COLO668 (cell line): ENCODE measurements at regions not wholly inside any gene's neighbourhood (a gene's known extent, or its start where the extent isn't known, plus 50 kb on each side); places are given as distances from the start of the nearest gene placed in this dataset.
"Not testable (repeated sequence)": the region's sequence is repeated elsewhere in the genome, so short reads cannot be mapped to it uniquely, and the experiment has no call there.

Experiments
- DNase-seq: peaks from one replicate; lab custom pipeline; 2025; ENCODE audit not compliant: unreplicated experiment; lab: John Stamatoyannopoulos, UW

DNA sequence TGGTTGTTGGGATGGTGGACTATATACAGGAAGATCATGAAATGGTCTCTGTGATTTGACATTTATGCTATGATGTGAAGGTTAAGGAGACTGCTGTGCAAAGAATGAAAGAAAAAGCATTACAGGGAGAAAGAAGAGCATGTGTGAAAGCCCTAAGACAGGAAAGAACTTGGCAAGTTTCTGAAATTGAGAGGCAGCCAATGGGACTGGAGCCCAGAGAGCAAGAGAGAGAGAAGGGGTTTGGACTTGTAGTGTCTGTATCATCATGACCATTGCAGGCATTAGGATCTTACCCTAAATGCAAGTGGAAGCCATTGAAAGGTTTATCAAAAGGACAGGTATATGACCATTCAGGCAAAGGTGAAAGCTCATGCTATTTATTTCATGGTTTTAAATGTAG is 147.1 kb downstream of the NAA11 start:
- no peak for DNase-seq

DNA sequence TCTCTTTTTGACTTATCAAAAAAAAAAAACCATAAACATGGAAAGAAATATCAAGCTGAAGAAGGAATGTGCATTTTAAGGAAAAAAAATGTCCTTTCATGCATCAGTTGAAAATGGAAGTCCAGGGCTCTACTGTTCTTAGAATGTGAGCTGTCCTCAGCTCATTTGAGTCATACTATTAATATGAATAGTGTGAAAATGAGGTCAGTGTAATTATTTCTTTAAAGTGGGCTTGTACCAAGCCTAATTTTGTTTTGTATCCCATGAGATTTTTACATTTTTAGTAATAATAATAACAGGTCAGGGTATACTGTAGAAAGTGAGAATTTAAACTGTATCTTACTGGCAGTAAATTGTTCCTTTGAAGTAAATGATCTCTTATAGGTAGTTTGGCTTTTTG is 148.5 kb downstream of the NAA11 start:
- no peak for DNase-seq

DNA sequence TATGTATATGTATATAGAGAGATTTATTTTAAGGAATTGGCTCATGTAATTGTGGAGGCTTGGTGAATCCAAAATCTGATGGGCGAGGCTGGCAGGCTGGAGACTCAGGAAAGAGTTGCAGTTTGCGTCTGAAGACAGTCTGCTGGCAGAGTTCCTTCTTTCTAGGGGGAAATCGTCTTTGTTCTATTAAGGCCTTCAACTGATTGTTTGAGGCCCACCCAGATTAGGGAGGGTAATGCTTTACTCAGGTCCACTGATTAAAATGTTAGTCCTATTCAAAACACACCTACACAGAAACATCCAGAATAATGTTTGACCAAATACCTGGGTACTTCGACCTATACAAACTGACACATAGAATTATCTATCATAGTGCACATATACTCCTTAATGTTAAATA is 149.5 kb downstream of the NAA11 start:
- no peak for DNase-seq

DNA sequence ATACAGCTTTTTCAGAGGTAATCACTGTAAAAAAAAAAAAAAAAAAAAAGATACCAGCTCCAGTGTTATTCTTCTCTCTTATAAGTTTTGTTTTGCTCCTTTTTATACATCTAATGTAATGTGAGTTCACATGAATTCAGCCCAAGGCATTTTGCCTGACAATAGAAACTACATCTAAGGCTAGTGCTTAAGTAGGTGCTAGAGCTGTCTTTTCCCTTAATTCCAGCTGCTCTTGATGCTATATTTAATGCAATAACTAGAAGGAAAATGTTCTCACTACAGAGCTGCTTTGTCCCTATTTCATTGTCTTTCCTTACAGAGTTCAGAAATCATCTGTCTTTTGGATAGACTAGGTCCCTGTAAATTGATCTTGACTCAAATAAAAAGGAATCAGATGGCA is 150.1 kb downstream of the NAA11 start:
- DNase-seq, result no peak

GRCh38 chr4:79174490-79175252 is 151.2 kb downstream of the NAA11 start:
- DNase-seq, result no peak

GRCh38 chr4:79173186-79173585 is 152.7 kb downstream of the NAA11 start:
- DNase-seq, result no peak

DNA sequence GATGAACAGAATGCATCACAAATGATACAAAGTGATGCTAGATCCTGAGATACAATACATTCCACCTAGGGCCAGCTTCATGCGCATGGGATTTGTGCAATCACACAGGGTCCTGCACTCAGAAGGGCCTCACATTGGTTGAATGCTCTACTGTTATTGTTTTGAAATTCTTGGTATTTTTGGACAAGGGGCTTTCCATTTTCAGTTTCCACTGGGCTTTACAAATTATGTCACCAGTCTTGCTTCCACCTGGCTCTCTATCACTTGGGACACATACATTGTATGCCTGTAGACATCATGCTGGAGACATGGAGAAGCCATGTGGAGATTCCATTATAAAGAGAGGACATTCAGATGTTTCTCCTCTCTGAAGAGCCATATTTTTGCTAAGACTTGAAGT is 155.8 kb downstream of the NAA11 start:
- no peak for DNase-seq

DNA sequence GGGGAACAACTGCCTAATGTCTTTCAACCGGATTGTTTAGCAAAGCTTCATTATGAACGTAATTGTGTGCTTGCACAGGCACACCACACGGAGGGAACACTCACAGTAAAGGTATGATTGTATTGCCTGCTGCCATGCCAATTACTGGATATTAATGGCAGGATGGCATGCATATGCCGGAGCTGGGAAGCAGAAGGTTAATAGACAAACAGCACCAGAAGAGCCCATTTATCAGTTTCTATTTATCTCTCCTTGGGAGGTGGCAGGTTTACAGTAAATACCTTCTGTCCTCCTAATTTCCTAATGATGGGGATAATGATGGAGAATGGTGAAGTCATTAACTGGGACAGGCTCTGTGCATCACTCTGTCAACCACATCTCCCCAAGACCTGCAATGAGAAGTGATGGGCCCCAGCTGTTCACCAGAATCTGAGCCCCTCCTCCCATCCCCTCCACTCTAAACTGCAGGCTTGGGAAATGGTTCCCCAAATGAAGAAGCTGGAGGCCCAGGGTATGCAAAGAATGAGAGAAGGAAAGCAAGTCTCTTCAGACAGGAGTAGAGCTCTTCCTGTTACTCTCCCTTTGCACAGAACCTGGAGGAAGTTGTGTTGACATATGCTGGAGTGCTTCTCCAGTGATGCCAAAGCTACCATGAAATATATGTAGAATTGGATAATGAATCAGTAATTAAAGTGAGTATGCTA is 160.8 kb downstream of the NAA11 start:
- no peak for DNase-seq

- DNase-seq, result no peak
These were observed 161.8 kb downstream of the NAA11 start for GRCh38 chr4:79163981-79164490.

DNA sequence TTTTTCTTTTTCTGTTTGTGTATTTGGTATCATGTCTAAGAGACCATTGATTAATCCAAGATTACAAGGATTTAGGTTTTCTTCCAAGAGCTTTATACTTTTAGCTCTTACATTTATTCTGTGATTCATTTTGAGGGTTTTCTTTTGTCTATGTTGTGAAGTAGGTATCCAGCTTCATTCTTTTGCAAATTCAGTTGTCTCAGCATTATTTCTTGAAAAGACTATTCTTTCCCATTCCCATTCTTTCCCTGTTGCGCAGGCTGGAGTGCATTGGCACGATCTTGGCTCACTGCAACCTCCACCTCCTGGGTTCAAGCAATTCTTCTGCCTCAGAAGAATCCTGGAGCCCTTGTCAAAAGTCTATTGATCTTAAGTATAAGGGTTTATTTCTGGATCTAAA is 164.9 kb downstream of the NAA11 start:
- DNase-seq, result no peak

DNA sequence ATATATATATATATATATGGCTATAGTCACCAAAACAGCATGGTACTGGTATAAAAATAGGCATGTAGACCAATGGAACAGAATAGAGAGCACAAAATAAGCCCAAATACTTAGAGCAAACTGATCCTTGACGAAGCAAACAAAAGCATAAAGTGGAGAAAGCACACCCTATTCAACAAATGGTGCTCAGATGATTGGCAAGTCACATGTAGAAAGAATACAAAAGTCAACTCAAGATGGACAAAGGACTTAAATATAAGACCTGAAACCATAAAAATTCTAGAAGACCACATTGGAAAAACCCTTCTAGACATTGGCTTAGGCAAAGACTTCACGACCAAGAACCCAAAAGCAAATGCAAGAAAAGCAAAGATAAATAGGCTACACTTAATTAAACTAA is 167.2 kb downstream of the NAA11 start:
- not testable (repeated sequence) for DNase-seq

DNA sequence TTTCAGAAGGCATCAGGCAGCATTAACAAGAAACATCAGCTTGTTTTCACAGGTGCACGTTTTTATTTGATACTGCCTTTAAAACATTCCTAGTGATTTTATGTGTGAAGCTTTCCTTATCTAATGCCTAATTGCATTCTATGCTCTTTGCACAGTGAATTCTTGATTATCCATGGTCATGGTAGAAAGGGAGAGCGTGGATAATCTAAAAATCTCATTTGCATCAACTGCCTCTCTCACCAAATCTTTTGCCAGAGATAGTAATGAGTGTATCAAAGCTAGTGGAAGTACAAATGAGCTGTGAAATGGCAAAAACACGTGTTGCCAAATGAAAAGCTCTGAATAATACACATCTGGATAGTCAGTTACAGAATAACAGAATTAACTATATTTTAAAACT is 170.5 kb downstream of the NAA11 start:
- DNase-seq, result no peak

DNA sequence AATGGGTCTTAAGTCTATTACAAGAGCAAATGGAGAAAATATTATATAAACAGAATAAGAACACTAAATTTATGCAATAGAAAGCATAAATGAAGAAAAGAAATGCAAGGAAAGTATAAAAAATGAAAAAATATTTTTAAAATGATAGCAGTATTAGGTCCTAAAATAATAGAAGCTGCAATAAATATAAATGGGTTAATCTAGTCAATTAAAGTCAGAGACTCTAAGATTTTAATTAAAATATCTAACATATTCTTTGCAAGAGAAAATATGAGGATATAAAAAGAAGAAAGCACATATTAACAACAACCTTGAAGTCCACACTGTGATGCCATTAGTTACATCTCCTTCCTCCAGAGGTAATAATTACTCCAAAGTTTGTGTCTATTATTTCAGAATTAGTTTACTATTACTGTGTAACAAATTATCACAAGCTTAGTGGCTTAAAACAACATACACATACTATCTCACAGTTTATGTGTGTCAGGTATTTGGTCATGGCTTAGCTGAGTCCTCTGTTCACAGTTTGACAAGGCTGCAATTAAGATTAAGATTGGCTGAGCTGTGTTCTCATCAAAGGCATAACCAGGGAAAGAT is 174.9 kb downstream of the NAA11 start:
- DNase-seq, result no peak

- DNase-seq, result no peak
These were observed 177.5 kb downstream of the NAA11 start for GRCh38 chr4:79148369-79148768.

DNA sequence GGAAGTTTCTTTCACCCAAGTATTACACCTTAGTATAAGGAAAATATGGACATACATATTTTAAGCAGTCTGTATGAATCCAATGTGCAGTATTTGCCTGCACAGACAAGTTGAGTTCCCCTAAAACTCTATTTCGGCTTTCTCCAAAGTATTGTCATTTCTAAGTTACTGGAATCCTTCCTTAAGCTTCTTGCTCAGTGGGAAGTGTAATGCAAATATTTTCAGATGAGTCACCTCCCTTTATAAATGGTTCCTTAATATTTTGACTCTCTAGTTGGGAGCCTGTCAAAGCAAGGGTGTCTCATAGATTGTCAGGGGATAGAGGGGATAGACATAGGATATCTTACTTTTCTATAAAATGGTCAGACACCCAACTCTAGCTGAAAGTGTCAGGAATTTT is 178.6 kb downstream of the NAA11 start:
- no peak for DNase-seq

DNA sequence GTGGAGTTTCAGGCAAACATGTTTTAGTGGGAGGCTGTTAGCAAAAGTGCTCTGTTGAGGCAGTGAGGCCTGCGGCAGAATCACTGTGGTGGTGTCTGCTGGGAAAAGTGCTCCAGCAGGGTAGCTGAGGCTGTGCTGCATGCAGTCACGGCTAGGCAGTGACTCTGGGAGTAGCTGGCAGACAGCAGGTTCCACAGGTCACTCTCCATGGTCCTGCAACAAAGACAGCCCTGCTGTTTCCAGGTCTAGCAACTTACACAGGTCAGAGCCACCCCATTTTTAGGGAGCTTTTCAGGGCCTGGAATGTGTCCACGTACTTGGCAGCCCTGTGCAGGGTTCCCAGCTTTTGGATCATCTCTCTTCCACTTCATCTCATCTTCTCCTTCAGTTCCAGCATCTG is 184.3 kb downstream of the NAA11 start:
- DNase-seq, result no peak

DNA sequence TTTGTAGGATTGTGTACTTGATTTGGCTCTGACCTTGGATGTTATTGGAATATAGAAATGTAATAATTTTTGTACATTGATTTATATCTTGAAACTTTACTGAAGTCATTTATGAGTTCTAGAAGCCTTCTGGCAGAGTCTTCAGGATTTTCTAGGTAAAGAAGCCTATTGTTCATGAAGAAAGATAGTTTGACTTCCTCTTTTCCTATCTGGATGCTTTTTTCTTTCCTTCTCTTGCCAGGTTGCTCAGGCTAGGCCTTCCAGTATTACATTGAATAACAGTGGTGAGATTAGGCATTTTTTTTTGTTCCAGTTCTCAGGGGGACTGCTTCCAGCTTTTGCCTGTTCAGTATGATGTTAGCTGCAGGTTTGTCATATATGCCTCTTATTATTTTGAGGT is 191.1 kb downstream of the NAA11 start:
- DNase-seq, result no peak

GRCh38 chr4:79132826-79133225 is 193.0 kb downstream of the NAA11 start:
- DNase-seq, result no peak

DNA sequence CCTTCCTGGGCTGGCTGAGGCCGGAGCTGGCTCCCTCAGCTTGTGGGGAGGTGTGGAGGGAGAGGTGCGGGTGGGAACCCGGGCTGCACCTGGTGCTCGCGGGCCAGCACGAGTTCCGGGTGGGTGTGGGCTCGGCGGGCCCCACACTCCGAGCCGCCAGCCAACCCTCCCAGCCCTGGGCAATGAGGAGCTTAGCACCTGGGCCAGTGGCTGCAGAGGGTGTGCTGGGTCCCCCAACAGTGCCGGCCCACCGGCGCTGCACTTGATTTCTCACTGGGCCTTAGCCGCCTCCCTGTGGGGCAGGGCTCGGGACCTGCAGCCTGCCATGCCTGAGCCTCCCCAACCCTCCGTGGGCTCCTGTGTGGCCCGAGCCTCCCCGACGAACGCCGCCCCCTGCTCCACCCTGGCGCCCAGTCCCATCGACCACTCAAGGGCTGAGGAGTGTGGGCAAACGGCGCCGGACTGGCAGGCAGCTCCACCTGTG is 182.7 kb upstream of the PAQR3 start:
- DNase-seq, result no peak

GRCh38 chr4:79121223-79121622 is 182.0 kb upstream of the PAQR3 start:
- DNase-seq, result no peak

GRCh38 chr4:79117051-79117450 is 177.8 kb upstream of the PAQR3 start:
- DNase-seq, result not testable (repeated sequence)

- DNase-seq, result no peak
These were observed 167.8 kb upstream of the PAQR3 start for GRCh38 chr4:79107014-79107413.
